Stimulated activated CD4-positive, alpha-beta T cell treated with anti-CD3 and anti-CD28 coated beads, Interleukin-12 subunit alpha, Interleukin-12 subunit beta, amount 100 ng/mL, for 24 hours (primary cell): ENCODE measurements at regions not wholly inside any gene's neighbourhood (a gene's known extent, or its start where the extent isn't known, plus 50 kb on each side); places are given as distances from the start of the nearest gene placed in this dataset.
"Not testable (repeated sequence)": the region's sequence is repeated elsewhere in the genome, so short reads cannot be mapped to it uniquely, and the experiment has no call there.

Experiments
- DNase-seq, 2 experiments: peaks; one replicate each; pipeline ENCODE4 v3.0.0-alpha.2; 2020; ENCODE audit warnings: low read depth in 2 of 2

DNA sequence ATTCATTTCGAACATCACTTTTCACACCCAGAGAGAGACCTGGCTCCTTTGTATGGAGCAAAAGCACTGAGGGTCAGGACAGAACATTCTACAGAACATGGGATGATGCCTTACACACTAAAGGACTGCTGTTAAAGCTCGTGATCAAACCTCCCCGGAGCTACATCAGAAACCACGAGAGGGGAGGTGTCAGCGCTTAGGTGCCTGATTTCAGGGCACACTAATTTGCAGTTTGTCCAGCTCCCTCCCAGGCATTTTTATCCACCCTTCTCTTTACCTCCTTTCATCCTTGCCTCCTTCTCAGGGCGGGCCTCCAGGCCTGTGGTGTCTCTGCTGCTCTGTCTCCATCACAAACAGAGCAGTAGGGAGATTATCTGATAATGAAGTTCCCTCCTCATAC lies 127.5 kb downstream of the VPREB1 start:
- no peak for DNase-seq

DNA sequence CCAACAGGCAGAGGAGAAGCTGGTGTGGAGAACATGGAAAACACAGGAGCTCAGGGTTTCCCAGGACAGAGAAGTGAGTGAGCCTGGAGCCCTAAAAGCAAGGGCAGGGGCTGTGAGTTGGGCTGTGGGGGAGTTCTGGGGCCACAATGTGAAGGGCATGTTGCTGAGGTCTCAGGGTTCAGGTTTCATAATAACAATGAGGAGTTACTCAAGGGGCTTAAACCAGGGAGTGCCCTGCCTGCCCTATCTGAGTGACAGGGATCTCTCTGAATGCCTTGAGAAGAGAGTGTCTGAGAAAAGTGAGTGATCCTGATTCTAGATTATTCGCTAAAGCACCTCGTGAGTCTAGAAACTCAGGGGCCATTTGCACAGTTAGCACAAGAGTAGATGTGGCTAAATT lies 129.6 kb downstream of the VPREB1 start:
- no peak for DNase-seq

DNA sequence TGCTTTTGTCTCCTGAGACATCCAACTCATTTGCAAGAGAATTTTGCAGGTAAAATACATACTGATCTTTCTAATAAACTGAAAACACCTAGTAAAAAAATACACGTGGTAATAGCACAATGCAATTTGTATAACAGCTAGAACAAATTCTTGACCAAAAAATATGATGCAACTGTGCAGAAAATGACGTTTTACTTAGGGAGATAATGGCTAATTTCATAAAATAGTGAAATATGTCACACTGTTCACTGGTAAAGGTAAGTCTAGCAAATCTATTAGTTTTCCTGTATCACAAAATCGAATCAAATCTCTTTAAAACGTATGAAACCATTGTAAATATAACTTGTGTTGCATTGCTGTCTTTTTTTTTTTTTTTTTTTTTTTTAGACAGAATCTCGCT lies 130.0 kb downstream of the VPREB1 start:
- no peak for DNase-seq

DNA sequence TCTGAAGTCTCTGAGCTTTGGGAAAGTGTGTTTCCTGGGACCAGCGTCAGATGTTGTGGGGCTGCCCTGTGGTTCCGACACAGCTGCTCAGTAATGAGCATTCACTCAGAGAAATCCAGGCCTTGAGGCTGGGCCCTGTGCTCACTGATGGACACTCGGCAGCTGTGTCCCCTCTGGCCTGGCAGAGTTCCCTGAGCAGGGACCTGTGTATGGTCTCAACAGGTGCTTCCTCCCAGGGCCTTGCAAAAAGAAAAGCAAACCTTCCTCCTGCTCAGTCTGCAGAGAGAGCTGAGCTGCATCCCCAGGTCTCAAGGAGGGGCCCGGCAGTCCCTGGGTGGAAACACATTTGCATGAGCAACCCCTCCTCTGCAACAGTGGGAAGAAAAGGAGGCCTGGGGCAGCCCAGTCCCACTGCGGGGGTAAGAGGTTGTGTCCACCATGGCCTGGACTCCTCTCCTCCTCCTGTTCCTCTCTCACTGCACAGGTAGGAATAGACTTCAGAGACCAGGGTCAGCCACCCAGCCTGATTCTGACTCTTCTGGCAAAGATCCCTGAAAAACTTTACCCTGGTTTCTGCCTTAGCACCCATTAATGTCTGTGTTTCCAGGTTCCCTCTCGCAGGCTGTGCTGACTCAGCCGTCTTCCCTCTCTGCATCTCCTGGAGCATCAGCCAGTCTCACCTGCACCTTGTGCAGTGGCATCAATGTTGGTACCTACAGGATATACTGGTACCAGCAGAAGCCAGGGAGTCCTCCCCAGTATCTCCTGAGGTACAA lies 131.2 kb downstream of the VPREB1 start:
- DNase-seq: no peak

DNA sequence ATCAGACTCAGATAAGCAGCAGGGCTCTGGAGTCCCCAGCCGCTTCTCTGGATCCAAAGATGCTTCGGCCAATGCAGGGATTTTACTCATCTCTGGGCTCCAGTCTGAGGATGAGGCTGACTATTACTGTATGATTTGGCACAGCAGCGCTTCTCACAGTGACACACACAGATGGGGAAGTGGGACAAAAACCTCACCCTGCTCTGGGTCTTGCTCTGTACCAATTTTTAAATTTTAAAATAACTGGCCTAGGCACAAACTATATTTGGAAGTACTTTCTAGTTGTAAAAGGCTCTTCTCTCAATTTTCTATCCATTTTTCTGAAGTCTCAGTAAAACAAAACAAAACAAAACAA lies 131.7 kb downstream of the VPREB1 start:
- DNase-seq: no peak

DNA sequence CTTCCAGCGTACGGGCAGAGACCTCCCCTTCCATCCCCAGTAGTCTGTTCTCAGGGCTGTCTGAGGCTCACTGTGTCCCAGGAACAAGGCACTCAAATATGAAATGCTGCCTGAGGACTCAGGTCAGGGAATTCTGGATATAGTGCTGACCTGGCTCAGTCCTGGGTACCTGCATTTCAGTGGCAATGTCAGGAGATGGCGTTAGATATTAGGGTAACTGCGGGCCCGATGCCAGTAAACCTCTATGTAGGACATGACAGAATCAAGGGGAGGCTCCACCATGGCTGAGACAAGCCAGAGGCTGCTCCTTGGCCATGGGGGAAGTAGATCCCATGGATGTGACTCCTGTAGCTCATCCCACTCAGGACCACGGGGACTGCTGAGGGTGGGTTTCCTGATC lies 131.7 kb downstream of the ZNF280B start:
- not testable (repeated sequence) for DNase-seq

DNA sequence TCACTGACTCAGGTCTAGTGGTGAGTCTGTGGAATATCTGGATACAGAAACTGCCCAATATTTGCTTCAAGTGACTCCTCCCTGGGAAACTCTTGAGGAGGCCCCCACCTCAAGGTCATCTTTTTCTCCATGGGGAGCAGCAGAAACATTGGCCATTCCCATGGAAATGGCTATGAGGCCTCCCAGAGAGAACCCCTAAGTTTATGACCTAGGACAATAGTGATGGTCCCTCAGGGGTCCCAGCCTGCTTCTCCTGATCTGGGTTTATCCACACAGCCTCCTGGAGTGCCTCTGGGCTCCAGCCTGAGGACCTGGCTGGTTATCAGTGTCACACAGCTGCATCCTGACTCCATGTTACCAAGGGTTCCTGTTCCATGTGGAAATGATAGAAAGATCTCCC lies 131.2 kb downstream of the ZNF280B start:
- DNase-seq: no peak

- DNase-seq: no peak
Observed at GRCh38 chr22:22378446-22379415, 129.8 kb downstream of the ZNF280B start.

GRCh38 chr22:22380098-22381030 lies 128.2 kb downstream of the ZNF280B start:
- no peak for DNase-seq

DNA sequence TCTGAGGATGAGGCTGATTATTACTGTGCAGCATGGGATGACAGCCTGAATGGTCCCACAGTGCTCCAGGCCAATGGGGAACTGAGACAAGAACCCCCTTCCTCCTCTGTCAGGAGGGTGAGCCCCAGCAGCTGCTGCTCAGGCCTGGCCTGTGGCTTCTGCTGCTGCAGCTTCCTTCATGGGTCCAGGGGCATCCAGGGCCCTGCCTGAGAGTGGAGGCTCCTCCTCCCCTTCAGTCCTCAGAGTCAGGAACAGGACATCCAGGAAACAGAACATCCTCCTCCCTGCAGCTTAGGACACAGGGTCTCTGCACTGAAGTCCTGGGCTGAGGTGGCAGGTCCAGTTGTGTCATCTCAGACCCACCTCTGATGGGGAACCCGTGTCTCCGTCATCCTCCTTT lies 127.2 kb downstream of the ZNF280B start:
- DNase-seq: not testable (repeated sequence)

DNA sequence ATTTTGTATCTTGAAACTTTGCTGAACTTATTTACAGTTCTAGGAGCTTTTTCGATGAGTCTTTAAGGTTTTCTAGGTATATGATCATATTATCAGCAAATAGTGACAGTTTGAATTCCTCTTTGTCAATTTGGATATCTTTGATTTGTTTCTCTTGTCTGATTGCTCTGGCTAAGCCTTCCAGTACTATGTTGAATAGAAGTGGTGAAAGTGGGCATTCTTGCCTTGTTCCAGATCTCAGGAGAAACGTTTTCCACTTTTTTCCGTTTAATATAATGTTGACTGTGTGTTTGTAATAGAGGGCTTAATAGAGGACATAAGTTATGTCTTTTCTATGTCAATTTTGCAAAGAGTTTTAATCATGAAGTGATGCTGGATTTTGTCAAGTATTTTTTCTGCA lies 124.3 kb downstream of the ZNF280B start:
- no peak for DNase-seq

DNA sequence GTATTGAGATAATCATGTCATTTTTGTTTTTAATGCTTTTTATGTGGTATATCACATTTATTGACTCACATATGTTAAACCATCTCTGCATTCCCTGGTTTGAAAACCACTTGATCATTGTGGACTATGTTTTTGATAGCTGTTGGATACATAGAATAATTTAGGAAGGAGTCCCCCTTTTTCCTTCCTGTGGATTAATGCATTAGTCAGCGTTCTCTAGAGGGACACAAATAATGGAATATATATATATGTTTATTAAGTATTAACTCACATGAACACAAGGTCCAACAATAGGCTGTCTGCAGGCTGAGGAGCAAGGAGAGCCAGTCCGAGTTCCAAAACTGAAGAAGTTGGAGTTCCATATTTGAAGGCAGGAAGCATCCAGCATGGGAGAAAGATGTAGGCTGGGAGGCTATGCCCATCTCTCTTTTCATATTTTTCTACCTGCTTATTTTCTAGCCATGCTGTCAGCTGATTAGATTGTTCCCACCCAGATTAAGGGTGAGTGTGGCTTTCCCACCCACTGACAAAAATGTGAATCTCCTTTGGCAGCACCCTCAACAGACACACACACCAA lies 123.8 kb downstream of the ZNF280B start:
- DNase-seq: no peak

GRCh38 chr22:22386602-22387385 lies 121.7 kb downstream of the ZNF280B start:
- no peak for DNase-seq

DNA sequence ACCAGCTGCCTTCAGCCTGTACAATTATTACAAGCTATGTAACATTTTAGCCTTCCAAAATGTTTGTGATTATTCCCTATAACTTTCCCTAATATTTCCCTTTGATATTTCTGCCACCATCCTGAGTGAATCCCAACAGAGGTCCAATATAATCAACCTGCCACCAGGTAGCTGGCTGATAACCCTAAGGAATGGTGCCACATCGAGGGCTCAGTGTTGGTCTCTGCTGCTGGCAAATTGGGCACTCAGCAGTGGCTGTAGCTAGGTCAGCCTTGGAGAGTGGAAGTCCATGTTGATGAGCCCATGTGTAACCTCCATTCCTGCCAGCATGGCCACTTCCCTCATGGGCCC lies 121.2 kb downstream of the ZNF280B start:
- DNase-seq: no peak

GRCh38 chr22:22388090-22388489 lies 120.5 kb downstream of the ZNF280B start:
- no peak for DNase-seq

- DNase-seq: no peak
Observed at GRCh38 chr22:22388494-22388893, 120.0 kb downstream of the ZNF280B start.

- DNase-seq: no peak
Observed at GRCh38 chr22:22389467-22389866, 119.1 kb downstream of the ZNF280B start.

GRCh38 chr22:22390989-22391388 lies 117.6 kb downstream of the ZNF280B start:
- DNase-seq: no peak

DNA sequence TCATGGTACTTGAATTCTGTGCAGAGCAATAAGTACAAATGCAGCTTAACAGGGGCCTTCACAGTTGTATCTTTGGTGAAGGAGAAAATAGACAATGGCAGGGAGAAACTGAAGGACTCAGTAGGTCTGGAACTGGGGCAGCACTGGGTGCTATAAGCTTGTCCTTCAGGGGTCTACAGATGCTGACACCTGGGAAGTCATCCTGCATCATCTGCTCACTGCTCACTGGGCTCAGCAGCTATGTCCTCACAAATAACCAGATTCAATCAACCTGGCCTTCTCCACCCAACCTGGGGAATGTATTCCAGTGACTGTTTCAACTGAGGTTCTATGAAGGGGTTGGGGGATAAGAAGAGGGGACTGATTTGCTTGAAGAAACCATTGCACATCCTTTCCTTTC lies 117.0 kb downstream of the ZNF280B start:
- DNase-seq: no peak

DNA sequence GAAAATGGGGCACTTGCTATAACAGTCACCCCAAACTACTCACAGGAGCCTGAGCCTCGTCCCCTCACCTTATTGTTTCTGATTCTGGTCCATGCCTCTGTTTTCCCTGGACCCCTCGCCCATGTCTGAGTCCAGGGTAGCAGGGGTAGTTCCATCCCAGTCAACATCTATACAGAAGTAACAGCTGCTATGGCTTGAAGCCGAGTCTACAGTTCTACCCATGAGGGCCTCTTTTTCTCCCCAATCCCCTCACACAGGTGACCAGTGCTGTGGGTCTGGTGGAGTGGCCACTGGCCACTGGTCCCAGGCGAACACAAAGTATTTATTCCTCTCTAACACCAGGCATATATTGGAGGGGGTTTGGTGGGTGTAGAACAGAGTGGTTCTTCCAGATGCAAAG lies 116.4 kb downstream of the ZNF280B start:
- no peak for DNase-seq

DNA sequence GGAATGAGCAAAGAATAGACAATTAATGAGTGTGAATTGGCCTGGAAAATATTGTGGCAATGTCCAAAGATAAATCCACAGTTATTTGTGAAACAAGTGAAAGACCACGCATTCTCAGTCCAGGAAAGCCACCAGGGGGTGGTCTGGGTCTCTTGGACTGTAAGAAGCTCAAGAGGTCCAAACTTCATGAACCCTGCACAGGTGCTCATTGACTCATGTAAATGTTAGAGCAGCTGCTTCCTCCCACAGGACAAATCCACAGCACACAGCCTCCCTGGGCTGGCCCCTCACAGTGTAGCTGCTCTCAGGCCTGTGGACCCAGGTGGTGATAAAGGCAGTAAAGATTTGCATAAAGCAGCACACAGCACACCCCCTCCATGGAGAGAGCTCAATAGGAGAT lies 114.0 kb downstream of the ZNF280B start:
- no peak for DNase-seq
